K562 (cell line): ENCODE measurements at regions not wholly inside any gene's neighbourhood (a gene's known extent, or its start where the extent isn't known, plus 50 kb on each side); places are given as distances from the start of the nearest gene placed in this dataset.
A peak's percentile ranks its signal among the peaks of the same experiment; 100 is the strongest.

Source experiments
- C11orf30 ChIP-seq: fragments of 450-650 bp; IDR thresholded peaks from 2 replicates; pipeline ENCODE4 v1.6.1; 2016; ENCODE audit warnings: low read depth, mild to moderate bottlenecking
- E4F1 ChIP-seq: fragments of 250-450 bp; sonication (Bioruptor Pico); IDR thresholded peaks from 2 replicates; pipeline ENCODE4 v1.5.0; 2021; ENCODE audit warnings: mild to moderate bottlenecking, borderline replicate concordance
- EWSR1 ChIP-seq: fragments of 450-650 bp; IDR thresholded peaks from 2 replicates; pipeline ENCODE4 v1.6.1; 2018; ENCODE audit warnings: borderline replicate concordance, mild to moderate bottlenecking, low read depth, moderate library complexity; ENCODE audit not compliant: partially characterized antibody
- FIP1L1 ChIP-seq: fragments of 200-400 bp; formaldehyde crosslinking; IDR thresholded peaks from 2 replicates; pipeline ENCODE4 v1.6.1; 2018; ENCODE audit warnings: mild to moderate bottlenecking, low read depth, low read length; ENCODE audit not compliant: poor library complexity, severe bottlenecking
- ILK ChIP-seq: fragments of 450-650 bp; IDR thresholded peaks from 2 replicates; pipeline ENCODE4 v1.6.1; 2016; ENCODE audit warnings: missing genetic modification characterization, low read depth, mild to moderate bottlenecking, missing compliant biosample characterization, moderate library complexity, borderline replicate concordance
- JUND ChIP-seq, 2 experiments: IDR thresholded peaks; 2 replicates in 1 of 2; 3 replicates in 1 of 2; pipeline ENCODE4 v1.6.1; 2011; ENCODE audit warnings: borderline replicate concordance in 2 of 2, low read depth in 2 of 2, low read length in 2 of 2, improper control_type of control experiment in 1 of 2, missing biosample characterization in 1 of 2, missing genetic modification characterization in 1 of 2, missing genetic modification reagents in 1 of 2
- KDM4B ChIP-seq, 2 experiments: fragments of 450-650 bp in 1 of 2; sonication (generic) in 1 of 2; IDR thresholded peaks; 2 replicates each; pipeline ENCODE4 v1.6.1; 2016 to 2017; ENCODE audit warnings: borderline replicate concordance in 2 of 2, antibody characterized with exemption in 1 of 2, low read depth in 1 of 2, mild to moderate bottlenecking in 1 of 2
- MLLT1 ChIP-seq, 2 experiments: fragments of 450-650 bp; IDR thresholded peaks; 2 replicates each; pipeline ENCODE4 v1.6.1; 2016
- PTTG1 ChIP-seq: fragments of 450-650 bp; IDR thresholded peaks from 2 replicates; pipeline ENCODE4 v1.6.1; 2016; ENCODE audit warnings: low read depth, mild to moderate bottlenecking, missing genetic modification characterization, missing compliant biosample characterization
- SIN3B ChIP-seq: fragments of 450-650 bp; IDR thresholded peaks from 2 replicates; pipeline ENCODE4 v1.6.1; 2017; ENCODE audit warnings: low read depth, mild to moderate bottlenecking, moderate library complexity
- SMAD1 ChIP-seq: fragments of 150-350 bp; IDR thresholded peaks from 2 replicates; pipeline ENCODE4 v1.6.1; 2014; ENCODE audit warnings: low read length, low read depth; ENCODE audit not compliant: partially characterized antibody
- ZBTB11 ChIP-seq, 3 experiments: fragments of 200-800 bp in 1 of 3; fragments of 250-450 bp in 1 of 3; fragments of 450-650 bp in 1 of 3; sonication (Bioruptor Pico) in 1 of 3; sonication (Bioruptor generic) in 1 of 3; formaldehyde crosslinking in 1 of 3; IDR thresholded peaks; 2 replicates each; pipeline versions ENCODE4 v1.6.1 to v1.8.0; 2016 to 2022; ENCODE audit warnings: mild to moderate bottlenecking in 2 of 3, missing genetic modification characterization in 2 of 3, missing compliant biosample characterization in 1 of 3, moderate library complexity in 1 of 3
- ZBTB8A ChIP-seq: fragments of 450-650 bp; IDR thresholded peaks from 2 replicates; pipeline ENCODE4 v1.6.1; 2018; ENCODE audit warnings: mild to moderate bottlenecking, moderate library complexity; ENCODE audit not compliant: partially characterized antibody
- ZNF507 ChIP-seq: conservative IDR thresholded peaks from 2 replicates; pipeline ENCODE4 v1.6.1; 2017; ENCODE audit warnings: missing genetic modification characterization, missing compliant biosample characterization
- ZNF764 ChIP-seq: fragments of 250-450 bp; sonication (Bioruptor Pico); IDR thresholded peaks from 2 replicates; pipeline ENCODE4 v1.4.0; 2020; ENCODE audit warnings: low read depth, mild to moderate bottlenecking, moderate library complexity
- TF ChIP-seq, protein P1 (sequence below): fragments of 200-800 bp; sonication (Bioruptor generic); IDR thresholded peaks from 2 replicates; pipeline ENCODE4 v1.6.1; 2017; ENCODE audit warnings: missing genetic modification characterization, missing compliant biosample characterization

DNA sequence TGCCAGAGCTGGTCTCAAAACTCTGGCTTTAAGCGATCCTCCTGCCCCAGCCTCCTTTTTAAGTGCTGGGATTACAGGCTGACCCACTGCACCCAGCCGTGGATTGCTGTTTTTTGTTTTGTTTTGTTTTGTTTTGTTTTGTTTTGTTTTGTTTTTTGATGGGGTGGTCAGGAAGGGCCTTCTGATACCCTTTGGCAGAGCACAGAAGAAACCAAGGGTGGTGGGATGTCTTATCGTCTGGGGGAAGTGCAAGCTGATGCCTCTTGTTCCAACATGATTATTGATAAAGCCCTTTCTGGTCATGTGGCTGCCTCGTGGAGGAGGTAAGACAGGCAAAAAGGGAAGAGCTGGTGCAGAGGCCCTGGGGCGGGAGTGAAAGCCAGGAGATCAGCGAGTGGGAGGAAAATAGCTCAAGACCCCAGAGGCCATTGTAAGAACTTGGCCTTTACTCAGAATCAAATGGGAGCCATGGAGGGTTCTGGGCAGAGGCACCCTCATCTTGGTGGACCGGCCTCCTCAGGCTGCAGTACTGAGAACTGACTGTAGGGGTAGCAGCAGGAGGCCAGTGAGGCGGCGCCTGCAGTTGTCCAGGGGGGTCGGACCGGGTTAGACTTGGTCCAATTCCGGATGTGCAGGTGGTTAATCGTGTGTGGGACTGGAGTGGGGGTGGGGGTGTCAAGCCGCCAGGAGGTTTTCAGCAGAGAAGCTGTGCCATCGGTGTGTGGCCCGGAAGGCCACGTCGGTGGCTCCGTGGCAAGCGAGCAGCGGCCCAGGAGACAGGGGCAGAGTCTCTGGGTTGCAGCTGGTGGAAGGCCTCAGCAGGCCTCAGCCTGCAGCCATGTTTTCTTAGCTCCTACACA lies 84.4 kb upstream of the GSE1 start (continued):
- TF ChIP-seq, protein P1, sequence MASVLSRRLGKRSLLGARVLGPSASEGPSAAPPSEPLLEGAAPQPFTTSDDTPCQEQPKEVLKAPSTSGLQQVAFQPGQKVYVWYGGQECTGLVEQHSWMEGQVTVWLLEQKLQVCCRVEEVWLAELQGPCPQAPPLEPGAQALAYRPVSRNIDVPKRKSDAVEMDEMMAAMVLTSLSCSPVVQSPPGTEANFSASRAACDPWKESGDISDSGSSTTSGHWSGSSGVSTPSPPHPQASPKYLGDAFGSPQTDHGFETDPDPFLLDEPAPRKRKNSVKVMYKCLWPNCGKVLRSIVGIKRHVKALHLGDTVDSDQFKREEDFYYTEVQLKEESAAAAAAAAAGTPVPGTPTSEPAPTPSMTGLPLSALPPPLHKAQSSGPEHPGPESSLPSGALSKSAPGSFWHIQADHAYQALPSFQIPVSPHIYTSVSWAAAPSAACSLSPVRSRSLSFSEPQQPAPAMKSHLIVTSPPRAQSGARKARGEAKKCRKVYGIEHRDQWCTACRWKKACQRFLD (CRISPR knock-in tag) = no peak
- TF ChIP-seq E4F1 (CRISPR knock-in tag) (no peak), SMAD1 (no peak), ZBTB8A (no peak), C11orf30 (no peak), MLLT1 (IDR thresholded peaks at IDR 0.05) (peak in 1 of 2 experiments; percentile 87; a peak in 2 of 4 replicates), FIP1L1 (no peak), ZNF764 (no peak), KDM4B (IDR thresholded peaks at IDR 0.05; ENCODE audit: borderline replicate concordance in 2 of 2, low read depth in 1 of 2) (no peak), JUND (IDR thresholded peaks at IDR 0.05; ENCODE audit: borderline replicate concordance, low read depth, low read length) (peak; percentile 24; the same call in 1 of the 2 replicates), JUND (tag; IDR thresholded peaks at IDR 0.05; ENCODE audit: borderline replicate concordance, low read depth, low read length) (peak; percentile 48; the same call in 2 of the 3 replicates), SIN3B (no peak), ILK (tag) (no peak), EWSR1 (no peak), ZNF507 (tag) (no peak), PTTG1 (no peak), ZBTB11 (CRISPR knock-in tag; IDR thresholded peaks at IDR 0.05) (peak in 1 of 3 experiments; percentile 18; a peak in 1 of 6 replicates)
